IMR-90 (cell line): ENCODE measurements at regions not wholly inside any gene's neighbourhood (a gene's known extent, or its start where the extent isn't known, plus 50 kb on each side); places are given as distances from the start of the nearest gene placed in this dataset.

Experiments
- ATAC-seq: fragments of 200-7000 bp; cut with Tn5 transposase; 2 replicates; pipeline ENCODE4 v1.9.1; 2020; ENCODE audit warnings: low read depth, mild to moderate bottlenecking, moderate library complexity
- BruUV-seq: library from RNA; stranded (reverse); fragments of 400-500 nt; replicated peaks from 2 replicates; lab custom pipeline; 2021; lab: Mats Ljungman, UMichigan
- CTCF ChIA-PET: fragments of 300-600 bp; formaldehyde crosslinking; extraction: SDS; loops from one replicate; lab custom pipeline; 2021; ENCODE audit warnings: antibody characterized with exemption; lab: Yijun Ruan, JAX
- POLR2A ChIA-PET: fragments of 300-600 bp; sonication (Branson Sonifier 250); formaldehyde crosslinking; loops from one replicate; lab custom pipeline; 2022; ENCODE audit warnings: antibody characterized with exemption; ENCODE audit not compliant: unreplicated experiment; lab: Charles Lee
- DNase-seq: peaks from one replicate; pipeline ENCODE4 v3.0.0; 2013
- H2AFZ ChIP-seq: replicated peaks from 2 replicates; pipeline ENCODE3; 2013; ENCODE audit warnings: low read length, mild to moderate bottlenecking; ENCODE audit not compliant: poor library complexity
- H2AK5ac ChIP-seq: 2 replicates; pipeline ENCODE4 v1.6.1; 2013; ENCODE audit warnings: low read depth, low read length, inconsistent platforms
- H2AK9ac ChIP-seq: replicated peaks from 2 replicates; pipeline ENCODE3; 2013; ENCODE audit warnings: mild to moderate bottlenecking, low read depth, low read length, moderate library complexity; ENCODE audit not compliant: poor library complexity
- H2BK120ac ChIP-seq: 2 replicates; pipeline ENCODE4 v1.6.1; 2013; ENCODE audit warnings: low read depth, low read length, inconsistent platforms
- H2BK15ac ChIP-seq: 3 replicates; pipeline ENCODE4 v1.6.1; 2013; ENCODE audit warnings: low read depth, low read length, inconsistent platforms
- H2BK20ac ChIP-seq: 2 replicates; pipeline ENCODE4 v1.6.1; 2013; ENCODE audit warnings: low read depth, mild to moderate bottlenecking, inconsistent platforms, low read length, moderate library complexity
- H2BK5ac ChIP-seq: 2 replicates; pipeline ENCODE4 v1.6.1; 2013; ENCODE audit warnings: mild to moderate bottlenecking, low read depth, low read length, inconsistent platforms; ENCODE audit not compliant: poor library complexity, severe bottlenecking
- H3K14ac ChIP-seq: replicated peaks from 2 replicates; pipeline ENCODE4 v1.6.1; 2013; ENCODE audit warnings: low read depth, low read length, inconsistent platforms
- H3K18ac ChIP-seq: 2 replicates; pipeline ENCODE4 v1.6.1; 2013; ENCODE audit warnings: low read depth, low read length, control low read depth
- H3K23ac ChIP-seq: 2 replicates; pipeline ENCODE4 v1.6.1; 2013; ENCODE audit warnings: low read depth, low read length, inconsistent platforms
- H3K27ac ChIP-seq: 2 replicates; pipeline ENCODE4 v1.5.1; 2013; ENCODE audit warnings: mild to moderate bottlenecking, control low read depth, low read length; ENCODE audit not compliant: insufficient read depth
- H3K27me3 ChIP-seq: 2 replicates; pipeline ENCODE4 v1.6.1; 2013; ENCODE audit warnings: low read length; ENCODE audit not compliant: control insufficient read depth, insufficient read depth
- H3K36me3 ChIP-seq: 2 replicates; pipeline ENCODE4 v1.6.1; 2013; ENCODE audit warnings: low read length, mixed read lengths; ENCODE audit not compliant: control insufficient read depth, insufficient read depth
- H3K4ac ChIP-seq: 2 replicates; pipeline ENCODE4 v1.6.1; 2013; ENCODE audit warnings: low read depth, low read length, inconsistent platforms
- H3K4me1 ChIP-seq: 2 replicates; pipeline ENCODE4 v1.6.1; 2013; ENCODE audit warnings: low read length, mixed read lengths; ENCODE audit not compliant: control insufficient read depth, insufficient read depth
- H3K4me2 ChIP-seq: 2 replicates; pipeline ENCODE4 v1.6.1; 2013; ENCODE audit warnings: low read depth, mild to moderate bottlenecking, control low read depth, low read length, moderate library complexity
- H3K4me3 ChIP-seq: 2 replicates; pipeline ENCODE4 v1.5.1; 2013; ENCODE audit warnings: low read depth, mild to moderate bottlenecking, control low read depth, low read length, moderate library complexity; ENCODE audit not compliant: insufficient read depth
- H3K56ac ChIP-seq: 2 replicates; pipeline ENCODE4 v1.6.1; 2013; ENCODE audit warnings: low read length, inconsistent platforms; ENCODE audit not compliant: insufficient read depth; ENCODE audit errors: extremely low read depth
- H3K79me1 ChIP-seq, 2 experiments: 2 replicates each; pipeline ENCODE4 v1.6.1; 2013; ENCODE audit warnings: low read length in 2 of 2, inconsistent platforms in 1 of 2, low read depth in 1 of 2
- H3K9ac ChIP-seq: 2 replicates; pipeline ENCODE4 v1.6.1; 2013; ENCODE audit warnings: low read depth, low read length, control low read depth
- H3K9me1 ChIP-seq: 2 replicates; pipeline ENCODE4 v1.6.1; 2013; ENCODE audit warnings: low read length, inconsistent platforms; ENCODE audit not compliant: insufficient read depth
- H3K9me3 ChIP-seq: 2 replicates; pipeline ENCODE4 v1.6.1; 2013; ENCODE audit warnings: low read length; ENCODE audit not compliant: control insufficient read depth, insufficient read depth
- H4K20me1 ChIP-seq: 2 replicates; pipeline ENCODE4 v1.6.1; 2013; ENCODE audit warnings: low read length, inconsistent platforms; ENCODE audit not compliant: insufficient read depth
- H4K5ac ChIP-seq: 2 replicates; pipeline ENCODE4 v1.6.1; 2013; ENCODE audit warnings: mild to moderate bottlenecking, low read depth, low read length, control low read depth
- H4K8ac ChIP-seq, 2 experiments: 2 replicates each; pipeline ENCODE4 v1.6.1; 2013; ENCODE audit warnings: low read depth in 2 of 2, low read length in 2 of 2, control low read depth in 1 of 2, inconsistent platforms in 1 of 2
- H4K91ac ChIP-seq: 2 replicates; pipeline ENCODE4 v1.6.1; 2013; ENCODE audit warnings: low read depth, low read length, inconsistent platforms; ENCODE audit not compliant: insufficient read depth
- BHLHE40 ChIP-seq: fragments of 150-350 bp; IDR thresholded peaks from 2 replicates; pipeline ENCODE4 v1.6.1; 2016; ENCODE audit warnings: mild to moderate bottlenecking, low read depth, low read length
- FOS ChIP-seq: fragments of 150-350 bp; IDR thresholded peaks from 2 replicates; pipeline ENCODE4 v1.6.1; 2016; ENCODE audit warnings: low read depth, low read length
- MAFK ChIP-seq: IDR thresholded peaks from 2 replicates; pipeline ENCODE4 v1.6.1; 2012; ENCODE audit warnings: low read depth, low read length, improper control_type of control experiment
- MAZ ChIP-seq: IDR thresholded peaks from 2 replicates; pipeline ENCODE4 v1.6.1; 2012; ENCODE audit warnings: low read depth, mild to moderate bottlenecking, low read length, improper control_type of control experiment, moderate library complexity, borderline replicate concordance
- MXI1 ChIP-seq: IDR thresholded peaks from 2 replicates; pipeline ENCODE4 v1.6.1; 2012; ENCODE audit warnings: low read depth, mild to moderate bottlenecking, low read length, moderate library complexity, borderline replicate concordance
- SMC3 ChIP-seq: fragments of 150-350 bp; IDR thresholded peaks from 2 replicates; pipeline ENCODE4 v1.6.1; 2016; ENCODE audit warnings: low read depth, mild to moderate bottlenecking, antibody characterized with exemption, low read length, moderate library complexity
- WGBS, 2 experiments: methylation state at CpG; one replicate each; pipeline versions ENCODE4 v1.1.5 to v1.1.7; 2013; ENCODE audit warnings: missing lambda C conversion rate in 2 of 2; ENCODE audit not compliant: insufficient read length in 1 of 2; ENCODE audit errors: extremely low coverage in 2 of 2; 5-methylcytosine and 5-hydroxymethylcytosine counted together
- dilution Hi-C: fragments of 300-500 bp; cut with HindIII; formaldehyde crosslinking; loops from one replicate; pipeline ENCODE4 v1.14.3; 2018; ENCODE audit warnings: low sequenced_read_pairs; ENCODE audit not compliant: unreplicated experiment
- in situ Hi-C: fragments of 300-500 bp; cut with MboI; formaldehyde crosslinking; loops from 3 replicates; pipeline ENCODE4 v1.14.3; 2019; ENCODE audit warnings: low sequenced_read_pairs, inconsistent platforms, mixed read lengths
- intact Hi-C: fragments of 100-400 bp; cut with micrococcal nuclease; formaldehyde crosslinking; loops from 2 replicates; pipeline ENCODE4 v1.10.0; 2022
- TF ChIP-seq, protein P1 (sequence below): fragments of 150-350 bp; IDR thresholded peaks from 2 replicates; pipeline ENCODE4 v1.6.1; 2017; ENCODE audit warnings: mild to moderate bottlenecking, antibody characterized with exemption, low read length, low read depth
- TF ChIP-seq, protein P2 (sequence below): conservative IDR thresholded peaks from 2 replicates; pipeline ENCODE4 v1.5.1; 2012; ENCODE audit warnings: mild to moderate bottlenecking, low read depth, low read length, improper control_type of control experiment

DNA sequence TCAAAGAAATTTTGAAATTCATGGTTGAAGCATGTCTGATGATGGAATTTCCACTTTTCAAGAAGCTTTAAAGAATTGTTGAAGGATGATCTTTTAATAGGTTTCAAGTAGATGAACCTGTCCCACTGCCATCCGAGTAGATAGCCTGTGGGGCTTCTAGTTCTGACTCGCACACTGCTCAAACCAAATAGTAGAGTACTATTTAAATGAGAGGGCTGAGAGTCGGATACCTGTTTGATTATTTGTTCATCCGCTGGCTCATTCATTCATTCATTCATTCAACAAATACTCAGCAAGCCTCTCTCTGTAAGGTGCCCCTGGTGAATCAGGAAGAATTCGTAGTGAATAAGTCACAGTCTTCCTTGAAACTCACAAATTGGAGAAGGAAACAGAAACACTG, 108.2 kb upstream of the IRX5 start:
- Histone ChIP-seq H2BK15ac (no peak overlapping the region), H3K9ac (no peak overlapping the region), H3K4ac (no peak overlapping the region), H2BK5ac (no peak overlapping the region), H2AK5ac (no peak overlapping the region), H3K9me1 (no peaks in the 10 kb centered on the region), H3K23ac (no peak overlapping the region), H3K79me1 (no peaks in the 10 kb centered on the region), H3K9me3 (peaks cover 2% of the 10 kb centered on the region; the same call in 1 of the 2 replicates), H2AK9ac (no peak overlapping the region), H2AFZ (no peak overlapping the region), H3K18ac (no peak overlapping the region), H2BK120ac (no peak overlapping the region), H3K4me2 (no peak overlapping the region), H3K4me1 (no peaks in the 10 kb centered on the region), H4K8ac (no peak overlapping the region), H3K27ac (no peak overlapping the region), H3K4me3 (no peak overlapping the region), H3K36me3 (no peaks in the 10 kb centered on the region), H3K27me3 (no peaks in the 10 kb centered on the region), H3K56ac (no peak overlapping the region), H3K14ac (no peak overlapping the region), H4K20me1 (no peaks in the 10 kb centered on the region), H4K5ac (no peak overlapping the region), H2BK20ac (no peak overlapping the region), H4K91ac (no peak overlapping the region)
- dilution Hi-C loops, result no loop called here
- intact Hi-C loops, result no loop called here
- no TSS peak for BruUV-seq
- no peak for ATAC-seq
- ChIA-PET CTCF (no interaction called here), POLR2A (no interaction called here)
- DNase-seq, result no peak
- TF ChIP-seq MXI1 (no peak), FOS (no peak), MAZ (no peak), BHLHE40 (no peak), SMC3 (no peak), MAFK (no peak)
- TF ChIP-seq, protein P1, sequence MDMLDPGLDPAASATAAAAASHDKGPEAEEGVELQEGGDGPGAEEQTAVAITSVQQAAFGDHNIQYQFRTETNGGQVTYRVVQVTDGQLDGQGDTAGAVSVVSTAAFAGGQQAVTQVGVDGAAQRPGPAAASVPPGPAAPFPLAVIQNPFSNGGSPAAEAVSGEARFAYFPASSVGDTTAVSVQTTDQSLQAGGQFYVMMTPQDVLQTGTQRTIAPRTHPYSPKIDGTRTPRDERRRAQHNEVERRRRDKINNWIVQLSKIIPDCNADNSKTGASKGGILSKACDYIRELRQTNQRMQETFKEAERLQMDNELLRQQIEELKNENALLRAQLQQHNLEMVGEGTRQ, result no peak
- TF ChIP-seq, protein P2, sequence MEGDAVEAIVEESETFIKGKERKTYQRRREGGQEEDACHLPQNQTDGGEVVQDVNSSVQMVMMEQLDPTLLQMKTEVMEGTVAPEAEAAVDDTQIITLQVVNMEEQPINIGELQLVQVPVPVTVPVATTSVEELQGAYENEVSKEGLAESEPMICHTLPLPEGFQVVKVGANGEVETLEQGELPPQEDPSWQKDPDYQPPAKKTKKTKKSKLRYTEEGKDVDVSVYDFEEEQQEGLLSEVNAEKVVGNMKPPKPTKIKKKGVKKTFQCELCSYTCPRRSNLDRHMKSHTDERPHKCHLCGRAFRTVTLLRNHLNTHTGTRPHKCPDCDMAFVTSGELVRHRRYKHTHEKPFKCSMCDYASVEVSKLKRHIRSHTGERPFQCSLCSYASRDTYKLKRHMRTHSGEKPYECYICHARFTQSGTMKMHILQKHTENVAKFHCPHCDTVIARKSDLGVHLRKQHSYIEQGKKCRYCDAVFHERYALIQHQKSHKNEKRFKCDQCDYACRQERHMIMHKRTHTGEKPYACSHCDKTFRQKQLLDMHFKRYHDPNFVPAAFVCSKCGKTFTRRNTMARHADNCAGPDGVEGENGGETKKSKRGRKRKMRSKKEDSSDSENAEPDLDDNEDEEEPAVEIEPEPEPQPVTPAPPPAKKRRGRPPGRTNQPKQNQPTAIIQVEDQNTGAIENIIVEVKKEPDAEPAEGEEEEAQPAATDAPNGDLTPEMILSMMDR, result no peak
- in situ Hi-C loops, result no loop called here
- WGBS, 2 experiments, result no CpG with 5 or more reads among the region's 5 CpGs
